Activated CD8-positive, alpha-beta memory T cell treated with anti-CD3 and anti-CD28 coated beads, Interleukin-2, amount 10 ng/mL, durations not matched to agents 7 days and 5 days (primary cell): ENCODE measurements at regions not wholly inside any gene's neighbourhood (a gene's known extent, or its start where the extent isn't known, plus 50 kb on each side); places are given as distances from the start of the nearest gene placed in this dataset.

ENCODE experiments used
- ATAC-seq: fragments of 150-1000 bp; cut with Tn5 transposase; one replicate; pipeline ENCODE4 v1.10.0; 2021; ENCODE audit warnings: moderate library complexity
- CTCF ChIA-PET: fragments of 350-600 bp; sonication (Branson Sonifier 250); formaldehyde crosslinking; loops from one replicate; lab custom pipeline; 2021; ENCODE audit warnings: antibody characterized with exemption; lab: Charles Lee
- DNase-seq: peaks from one replicate; pipeline ENCODE4 v3.0.0-alpha.2; 2020
- H3K27ac Mint-ChIP-seq: one replicate; pipeline ENCODE4 v1.8.0; 2021; ENCODE audit warnings: mild to moderate bottlenecking, mixed read lengths
- H3K27me3 Mint-ChIP-seq: one replicate; pipeline ENCODE4 v1.8.0; 2021; ENCODE audit warnings: mixed read lengths
- H3K36me3 Mint-ChIP-seq: one replicate; pipeline ENCODE4 v1.8.0; 2021; ENCODE audit warnings: mild to moderate bottlenecking, mixed read lengths
- H3K4me1 Mint-ChIP-seq: one replicate; pipeline ENCODE4 v1.8.0; 2021; ENCODE audit warnings: mixed read lengths
- H3K4me3 Mint-ChIP-seq: one replicate; pipeline ENCODE4 v1.8.0; 2021; ENCODE audit warnings: mild to moderate bottlenecking, moderate library complexity, mixed read lengths
- H3K9me3 Mint-ChIP-seq: one replicate; pipeline ENCODE4 v1.8.0; 2022; ENCODE audit warnings: low read depth, mixed read lengths

GRCh38 chr10:33899578-33900531 lies 565.4 kb upstream of the NRP1 start:
- CTCF ChIA-PET, result no interaction called here
- H3K9me3 Mint-ChIP-seq, result no peaks in the 10 kb centered on the region
- H3K4me3 Mint-ChIP-seq, result no peak overlapping the region
- no peaks in the 10 kb centered on the region for H3K36me3 Mint-ChIP-seq
- DNase-seq, result no peak
- no peak for ATAC-seq
- no peaks in the 10 kb centered on the region for H3K4me1 Mint-ChIP-seq
- no peaks in the 10 kb centered on the region for H3K27me3 Mint-ChIP-seq
- no peak overlapping the region for H3K27ac Mint-ChIP-seq

- ATAC-seq (no peak), DNase-seq (no peak)
- no peaks in the 10 kb centered on the region for H3K27me3 Mint-ChIP-seq
- no peaks in the 10 kb centered on the region for H3K9me3 Mint-ChIP-seq
- H3K36me3 Mint-ChIP-seq, result no peaks in the 10 kb centered on the region
- no peak overlapping the region for H3K4me3 Mint-ChIP-seq
- no peaks in the 10 kb centered on the region for H3K4me1 Mint-ChIP-seq
- CTCF ChIA-PET, result no interaction called here
- H3K27ac Mint-ChIP-seq, result no peak overlapping the region
Observed at GRCh38 chr10:33897291-33897752, 562.9 kb upstream of the NRP1 start.

GRCh38 chr10:33893506-33893905 lies 559.0 kb upstream of the NRP1 start:
- no peak for ATAC-seq

GRCh38 chr10:33889371-33889770 lies 554.9 kb upstream of the NRP1 start:
- H3K4me1 Mint-ChIP-seq, result no peaks in the 10 kb centered on the region
- no peak for ATAC-seq
- H3K27me3 Mint-ChIP-seq, result no peaks in the 10 kb centered on the region
- no peak overlapping the region for H3K27ac Mint-ChIP-seq
- no peak overlapping the region for H3K4me3 Mint-ChIP-seq
- no peaks in the 10 kb centered on the region for H3K9me3 Mint-ChIP-seq
- CTCF ChIA-PET, result no interaction called here
- no peak for DNase-seq
- H3K36me3 Mint-ChIP-seq, result no peaks in the 10 kb centered on the region

More at GRCh38 chr10:33893506-33893905, 559.0 kb upstream of the NRP1 start:
- Mint-ChIP-seq H3K36me3 (no peaks in the 10 kb centered on the region), H3K27me3 (no peaks in the 10 kb centered on the region), H3K27ac (no peak overlapping the region), H3K9me3 (no peaks in the 10 kb centered on the region), H3K4me3 (no peak overlapping the region), H3K4me1 (no peaks in the 10 kb centered on the region)
- CTCF ChIA-PET, result no interaction called here
- DNase-seq, result no peak

GRCh38 chr10:33887188-33887587 lies 552.7 kb upstream of the NRP1 start:
- Mint-ChIP-seq H3K4me3 (no peak overlapping the region), H3K36me3 (no peaks in the 10 kb centered on the region), H3K27ac (no peak overlapping the region), H3K9me3 (no peaks in the 10 kb centered on the region), H3K4me1 (no peaks in the 10 kb centered on the region), H3K27me3 (no peaks in the 10 kb centered on the region)
- ATAC-seq (no peak), DNase-seq (no peak)
- CTCF ChIA-PET, result no interaction called here

- H3K9me3 Mint-ChIP-seq, result no peaks in the 10 kb centered on the region
- H3K27ac Mint-ChIP-seq, result no peak overlapping the region
- ATAC-seq (no peak), DNase-seq (no peak)
- no peaks in the 10 kb centered on the region for H3K36me3 Mint-ChIP-seq
- no peaks in the 10 kb centered on the region for H3K27me3 Mint-ChIP-seq
- no peaks in the 10 kb centered on the region for H3K4me1 Mint-ChIP-seq
- H3K4me3 Mint-ChIP-seq, result no peak overlapping the region
- CTCF ChIA-PET, result no interaction called here
Observed at GRCh38 chr10:33886299-33886698, 551.8 kb upstream of the NRP1 start.

GRCh38 chr10:33884604-33885003 lies 550.1 kb upstream of the NRP1 start:
- no peak for DNase-seq
- CTCF ChIA-PET, result no interaction called here
- no peaks in the 10 kb centered on the region for H3K4me1 Mint-ChIP-seq
- no peak for ATAC-seq
- no peaks in the 10 kb centered on the region for H3K27me3 Mint-ChIP-seq
- no peak overlapping the region for H3K27ac Mint-ChIP-seq
- H3K36me3 Mint-ChIP-seq, result no peaks in the 10 kb centered on the region
- no peak overlapping the region for H3K4me3 Mint-ChIP-seq
- H3K9me3 Mint-ChIP-seq, result no peaks in the 10 kb centered on the region

GRCh38 chr10:33883881-33884280 lies 549.4 kb upstream of the NRP1 start:
- CTCF ChIA-PET, result no interaction called here
- H3K36me3 Mint-ChIP-seq, result no peaks in the 10 kb centered on the region
- H3K27me3 Mint-ChIP-seq, result no peaks in the 10 kb centered on the region
- no peak overlapping the region for H3K4me3 Mint-ChIP-seq
- H3K9me3 Mint-ChIP-seq, result no peaks in the 10 kb centered on the region
- ATAC-seq (no peak), DNase-seq (no peak)
- no peak overlapping the region for H3K27ac Mint-ChIP-seq
- no peaks in the 10 kb centered on the region for H3K4me1 Mint-ChIP-seq

GRCh38 chr10:33882996-33883395 lies 548.5 kb upstream of the NRP1 start:
- CTCF ChIA-PET, result no interaction called here
- H3K4me1 Mint-ChIP-seq, result no peaks in the 10 kb centered on the region

GRCh38 chr10:33880291-33880690 lies 545.8 kb upstream of the NRP1 start:
- no peaks in the 10 kb centered on the region for H3K27me3 Mint-ChIP-seq
- no peaks in the 10 kb centered on the region for H3K4me1 Mint-ChIP-seq
- CTCF ChIA-PET, result no interaction called here
- H3K36me3 Mint-ChIP-seq, result no peaks in the 10 kb centered on the region
- H3K27ac Mint-ChIP-seq, result no peak overlapping the region
- ATAC-seq (no peak), DNase-seq (no peak)
- H3K4me3 Mint-ChIP-seq, result no peak overlapping the region
- no peaks in the 10 kb centered on the region for H3K9me3 Mint-ChIP-seq

More at GRCh38 chr10:33882996-33883395, 548.5 kb upstream of the NRP1 start:
- H3K27me3 Mint-ChIP-seq, result no peaks in the 10 kb centered on the region
- no peaks in the 10 kb centered on the region for H3K36me3 Mint-ChIP-seq
- H3K27ac Mint-ChIP-seq, result no peak overlapping the region
- H3K4me3 Mint-ChIP-seq, result no peak overlapping the region
- ATAC-seq, result no peak
- no peak for DNase-seq
- no peaks in the 10 kb centered on the region for H3K9me3 Mint-ChIP-seq

GRCh38 chr10:33878238-33878786 lies 543.8 kb upstream of the NRP1 start:
- DNase-seq (no peak), ATAC-seq (no peak)
- Mint-ChIP-seq H3K4me1 (no peaks in the 10 kb centered on the region), H3K36me3 (no peaks in the 10 kb centered on the region), H3K4me3 (no peak overlapping the region), H3K27ac (no peak overlapping the region), H3K9me3 (no peaks in the 10 kb centered on the region), H3K27me3 (no peaks in the 10 kb centered on the region)
- CTCF ChIA-PET, result no interaction called here

- Mint-ChIP-seq H3K27ac (no peak overlapping the region), H3K36me3 (no peaks in the 10 kb centered on the region), H3K9me3 (no peaks in the 10 kb centered on the region), H3K27me3 (no peaks in the 10 kb centered on the region), H3K4me3 (no peak overlapping the region), H3K4me1 (no peaks in the 10 kb centered on the region)
- no peak for DNase-seq
- no peak for ATAC-seq
- CTCF ChIA-PET, result no interaction called here
Observed at GRCh38 chr10:33876584-33877400, 542.3 kb upstream of the NRP1 start.

GRCh38 chr10:33875924-33876583 lies 541.6 kb upstream of the NRP1 start:
- H3K27me3 Mint-ChIP-seq, result no peaks in the 10 kb centered on the region
- CTCF ChIA-PET, result no interaction called here
- no peak for ATAC-seq
- H3K27ac Mint-ChIP-seq, result no peak overlapping the region
- DNase-seq, result no peak
- H3K4me3 Mint-ChIP-seq, result no peak overlapping the region
- no peaks in the 10 kb centered on the region for H3K36me3 Mint-ChIP-seq
- H3K9me3 Mint-ChIP-seq, result no peaks in the 10 kb centered on the region
- no peaks in the 10 kb centered on the region for H3K4me1 Mint-ChIP-seq
